ENCODE measurements at regions not wholly inside any gene's neighbourhood (a gene's known extent, or its start where the extent isn't known, plus 50 kb on each side); places are given as distances from the start of the nearest gene placed in this dataset.
"Not testable (repeated sequence)": the region's sequence is repeated elsewhere in the genome, so short reads cannot be mapped to it uniquely, and the experiment has no call there.

- H3K27me3 ChIP-seq (ENCODE audit: insufficient read depth, low read length): no peaks in the 10 kb centered on the region
- H3K9me3 ChIP-seq (ENCODE audit: low read length): no peaks in the 10 kb centered on the region
- H2AFZ ChIP-seq (ENCODE audit: low read depth, low read length): no peak overlapping the region
- H3K4me1 ChIP-seq (ENCODE audit: insufficient read depth, low read length): peaks cover 9% of the 10 kb centered on the region
- H3K36me3 ChIP-seq (ENCODE audit: insufficient read depth, low read length): no peaks in the 10 kb centered on the region
- no peak overlapping the region for H3K4me3 ChIP-seq (ENCODE audit: low read length)
Observed at GRCh38 chr17:70503449-70503848, 334.1 kb downstream of the KCNJ2 start.

- Histone ChIP-seq H3K4me1 (ENCODE audit: insufficient read depth, low read length) (no peaks in the 10 kb centered on the region), H3K36me3 (ENCODE audit: insufficient read depth, low read length) (no peaks in the 10 kb centered on the region), H3K4me3 (ENCODE audit: low read length) (no peak overlapping the region), H3K27me3 (ENCODE audit: insufficient read depth, low read length) (no peaks in the 10 kb centered on the region), H2AFZ (ENCODE audit: low read depth, low read length) (no peak overlapping the region), H3K9me3 (ENCODE audit: low read length) (no peaks in the 10 kb centered on the region)
Observed at GRCh38 chr17:70510288-70510687, 341.0 kb downstream of the KCNJ2 start.

GRCh38 chr17:70517816-70518215, 348.5 kb downstream of the KCNJ2 start:
- no peak overlapping the region for H2AFZ ChIP-seq (ENCODE audit: low read depth, low read length)
- no peak overlapping the region for H3K4me3 ChIP-seq (ENCODE audit: low read length)
- H3K4me1 ChIP-seq (ENCODE audit: insufficient read depth, low read length): no peaks in the 10 kb centered on the region
- no peaks in the 10 kb centered on the region for H3K9me3 ChIP-seq (ENCODE audit: low read length)
- H3K27me3 ChIP-seq (ENCODE audit: insufficient read depth, low read length): no peaks in the 10 kb centered on the region
- H3K36me3 ChIP-seq (ENCODE audit: insufficient read depth, low read length): no peaks in the 10 kb centered on the region

- Histone ChIP-seq H3K36me3 (ENCODE audit: insufficient read depth, low read length) (no peaks in the 10 kb centered on the region), H3K27me3 (ENCODE audit: insufficient read depth, low read length) (no peaks in the 10 kb centered on the region), H3K4me3 (ENCODE audit: low read length) (no peak overlapping the region), H2AFZ (ENCODE audit: low read depth, low read length) (no peak overlapping the region), H3K4me1 (ENCODE audit: insufficient read depth, low read length) (no peaks in the 10 kb centered on the region), H3K9me3 (ENCODE audit: low read length) (no peaks in the 10 kb centered on the region)
Observed at GRCh38 chr17:70519300-70519699, 350.0 kb downstream of the KCNJ2 start.

DNA sequence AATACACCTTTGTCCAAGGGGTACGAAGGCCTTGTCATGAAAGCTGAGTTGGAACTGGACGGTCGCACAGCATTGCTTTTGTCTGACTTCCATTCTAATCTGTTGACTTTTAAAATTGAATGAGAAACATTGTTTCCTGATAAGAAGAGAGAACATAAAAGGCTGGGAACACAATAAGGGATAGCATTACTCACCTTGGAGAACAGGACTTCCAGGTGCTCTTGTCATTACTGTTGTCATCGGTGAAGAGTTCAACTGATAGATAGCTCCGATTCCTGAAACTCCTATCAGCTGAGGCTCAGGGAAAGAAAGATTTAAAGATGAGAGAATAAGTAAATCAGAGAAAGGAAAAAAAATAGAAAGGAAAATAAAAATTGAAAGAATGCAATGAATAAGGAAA, 351.1 kb downstream of the KCNJ2 start:
- Histone ChIP-seq H3K9me3 (ENCODE audit: low read length) (no peaks in the 10 kb centered on the region), H3K4me1 (ENCODE audit: insufficient read depth, low read length) (no peaks in the 10 kb centered on the region), H3K27me3 (ENCODE audit: insufficient read depth, low read length) (no peaks in the 10 kb centered on the region), H3K36me3 (ENCODE audit: insufficient read depth, low read length) (no peaks in the 10 kb centered on the region), H3K4me3 (ENCODE audit: low read length) (no peak overlapping the region), H2AFZ (ENCODE audit: low read depth, low read length) (no peak overlapping the region)

DNA sequence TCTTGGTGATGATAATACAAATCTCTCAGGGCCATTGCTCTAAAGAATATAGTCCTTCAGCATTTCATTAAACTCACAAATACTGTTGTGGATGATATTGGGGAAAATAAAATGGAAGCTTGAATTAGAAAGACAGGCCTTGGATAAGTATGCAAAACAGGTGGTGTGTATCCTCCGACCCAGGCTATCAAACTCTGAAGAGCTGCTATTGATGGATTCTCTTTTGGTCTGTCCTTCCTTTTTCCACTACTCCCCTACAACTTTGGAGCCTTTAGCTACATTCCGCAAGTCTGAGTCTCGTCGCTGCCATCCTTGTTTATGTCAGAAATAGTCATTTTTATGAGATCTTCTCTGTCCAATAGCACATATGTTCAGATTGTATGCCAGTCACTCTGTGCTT, 351.6 kb downstream of the KCNJ2 start:
- no peak overlapping the region for H2AFZ ChIP-seq (ENCODE audit: low read depth, low read length)
- no peaks in the 10 kb centered on the region for H3K27me3 ChIP-seq (ENCODE audit: insufficient read depth, low read length)
- no peaks in the 10 kb centered on the region for H3K4me1 ChIP-seq (ENCODE audit: insufficient read depth, low read length)
- no peaks in the 10 kb centered on the region for H3K9me3 ChIP-seq (ENCODE audit: low read length)
- H3K36me3 ChIP-seq (ENCODE audit: insufficient read depth, low read length): no peaks in the 10 kb centered on the region
- no peak overlapping the region for H3K4me3 ChIP-seq (ENCODE audit: low read length)

DNA sequence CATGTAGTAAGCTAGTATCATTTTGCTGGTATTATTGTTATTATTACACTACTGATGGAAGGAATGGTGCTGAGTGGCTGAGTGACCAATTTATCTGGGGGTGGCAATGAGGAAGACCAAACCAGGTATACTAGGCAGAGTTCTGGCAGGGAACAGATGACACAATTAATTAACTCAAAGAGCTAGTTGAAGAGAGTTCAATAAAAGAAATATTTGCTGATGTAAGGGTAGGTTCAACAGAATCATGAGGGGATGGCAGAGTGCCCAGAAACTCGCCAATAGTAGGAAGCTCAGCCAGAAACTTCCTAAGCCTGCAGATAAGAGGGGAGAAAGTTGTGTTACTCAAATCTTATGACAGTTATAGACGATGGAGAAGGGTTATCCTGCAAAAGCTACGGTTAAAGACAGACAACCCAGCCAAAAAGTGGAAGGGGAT, 352.5 kb downstream of the KCNJ2 start:
- Histone ChIP-seq H3K27me3 (ENCODE audit: insufficient read depth, low read length) (no peaks in the 10 kb centered on the region), H3K36me3 (ENCODE audit: insufficient read depth, low read length) (no peaks in the 10 kb centered on the region), H3K9me3 (ENCODE audit: low read length) (no peaks in the 10 kb centered on the region), H2AFZ (ENCODE audit: low read depth, low read length) (no peak overlapping the region), H3K4me3 (ENCODE audit: low read length) (no peak overlapping the region), H3K4me1 (ENCODE audit: insufficient read depth, low read length) (no peaks in the 10 kb centered on the region)

GRCh38 chr17:70523426-70523825, 354.1 kb downstream of the KCNJ2 start:
- Histone ChIP-seq H3K4me3 (ENCODE audit: low read length) (no peak overlapping the region), H2AFZ (ENCODE audit: low read depth, low read length) (no peak overlapping the region), H3K9me3 (ENCODE audit: low read length) (no peaks in the 10 kb centered on the region), H3K27me3 (ENCODE audit: insufficient read depth, low read length) (no peaks in the 10 kb centered on the region), H3K4me1 (ENCODE audit: insufficient read depth, low read length) (no peaks in the 10 kb centered on the region), H3K36me3 (ENCODE audit: insufficient read depth, low read length) (no peaks in the 10 kb centered on the region)

DNA sequence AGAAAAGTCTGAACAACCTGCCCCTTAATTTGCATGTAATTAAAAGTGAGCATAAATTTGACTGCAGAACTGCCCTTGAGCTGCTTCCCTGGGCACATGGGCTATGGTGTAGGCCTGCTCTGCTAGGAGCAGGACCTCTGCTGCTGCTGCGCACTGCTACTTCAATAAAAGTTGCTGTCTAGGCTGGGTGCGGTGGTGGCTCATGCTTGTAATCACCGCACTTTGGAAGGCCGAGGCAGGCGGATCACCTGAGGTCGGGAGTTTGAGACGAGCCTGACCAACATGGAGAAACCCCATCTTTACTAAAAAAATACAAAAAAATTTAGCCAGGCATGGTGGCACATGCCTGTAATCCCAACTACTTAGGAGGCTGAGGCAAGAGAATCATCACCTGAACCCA, 355.7 kb downstream of the KCNJ2 start:
- H3K4me3 ChIP-seq (ENCODE audit: low read length); H2AFZ ChIP-seq (ENCODE audit: low read depth, low read length); H3K27me3 ChIP-seq (ENCODE audit: insufficient read depth, low read length); H3K9me3 ChIP-seq (ENCODE audit: low read length); H3K4me1 ChIP-seq (ENCODE audit: insufficient read depth, low read length); H3K36me3 ChIP-seq (ENCODE audit: insufficient read depth, low read length): not testable (repeated sequence)

- H2AFZ ChIP-seq (ENCODE audit: low read depth, low read length): no peak overlapping the region
- H3K4me1 ChIP-seq (ENCODE audit: insufficient read depth, low read length): no peaks in the 10 kb centered on the region
- H3K27me3 ChIP-seq (ENCODE audit: insufficient read depth, low read length): no peaks in the 10 kb centered on the region
Observed at GRCh38 chr17:70525961-70526360, 356.6 kb downstream of the KCNJ2 start.

GRCh38 chr17:70527364-70527888, 358.1 kb downstream of the KCNJ2 start:
- H3K27me3 ChIP-seq (ENCODE audit: insufficient read depth, low read length): no peaks in the 10 kb centered on the region

More at GRCh38 chr17:70525961-70526360, 356.6 kb downstream of the KCNJ2 start:
- no peaks in the 10 kb centered on the region for H3K9me3 ChIP-seq (ENCODE audit: low read length)
- no peak overlapping the region for H3K4me3 ChIP-seq (ENCODE audit: low read length)
- H3K36me3 ChIP-seq (ENCODE audit: insufficient read depth, low read length): no peaks in the 10 kb centered on the region

GRCh38 chr17:70533427-70533826, 364.1 kb downstream of the KCNJ2 start:
- Histone ChIP-seq H3K4me1 (ENCODE audit: insufficient read depth, low read length) (no peaks in the 10 kb centered on the region), H3K4me3 (ENCODE audit: low read length) (no peak overlapping the region), H3K36me3 (ENCODE audit: insufficient read depth, low read length) (no peaks in the 10 kb centered on the region)

More at GRCh38 chr17:70527364-70527888, 358.1 kb downstream of the KCNJ2 start:
- Histone ChIP-seq H3K9me3 (ENCODE audit: low read length) (no peaks in the 10 kb centered on the region), H2AFZ (ENCODE audit: low read depth, low read length) (no peak overlapping the region), H3K4me1 (ENCODE audit: insufficient read depth, low read length) (no peaks in the 10 kb centered on the region), H3K4me3 (ENCODE audit: low read length) (no peak overlapping the region), H3K36me3 (ENCODE audit: insufficient read depth, low read length) (no peaks in the 10 kb centered on the region)

DNA sequence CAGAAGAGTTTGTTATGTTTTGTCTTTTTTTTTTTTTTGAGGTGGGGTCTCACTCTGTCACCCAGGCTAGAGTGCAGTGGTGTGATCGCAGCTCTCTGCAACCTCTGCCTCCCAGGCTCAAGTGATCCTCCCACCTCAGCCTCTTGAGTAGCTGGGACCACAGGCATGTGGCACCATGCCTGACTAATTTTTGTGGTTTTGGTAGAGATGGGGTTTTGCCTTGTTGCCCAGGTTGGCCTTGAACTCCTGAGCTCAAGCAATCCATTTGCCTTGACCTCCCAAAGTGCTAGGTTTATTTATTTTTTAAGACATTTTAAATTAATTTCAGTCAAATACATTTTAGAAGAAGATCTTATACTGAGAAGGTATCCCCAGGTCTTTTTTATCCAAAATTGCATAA, 366.7 kb downstream of the KCNJ2 start:
- Histone ChIP-seq H3K4me3 (ENCODE audit: low read length) (no peak overlapping the region), H3K4me1 (ENCODE audit: insufficient read depth, low read length) (no peaks in the 10 kb centered on the region), H3K36me3 (ENCODE audit: insufficient read depth, low read length) (no peaks in the 10 kb centered on the region), H2AFZ (ENCODE audit: low read depth, low read length) (no peak overlapping the region), H3K9me3 (ENCODE audit: low read length) (no peaks in the 10 kb centered on the region), H3K27me3 (ENCODE audit: insufficient read depth, low read length) (no peaks in the 10 kb centered on the region)

More at GRCh38 chr17:70533427-70533826, 364.1 kb downstream of the KCNJ2 start:
- no peak overlapping the region for H2AFZ ChIP-seq (ENCODE audit: low read depth, low read length)
- H3K9me3 ChIP-seq (ENCODE audit: low read length): no peaks in the 10 kb centered on the region
- H3K27me3 ChIP-seq (ENCODE audit: insufficient read depth, low read length): no peaks in the 10 kb centered on the region
